PC-9 (cell line): ENCODE measurements at regions not wholly inside any gene's neighbourhood (a gene's known extent, or its start where the extent isn't known, plus 50 kb on each side); places are given as distances from the start of the nearest gene placed in this dataset.

ENCODE experiments used
- BruUV-seq: library from RNA; stranded (reverse); fragments of 400-500 nt; replicated peaks from 2 replicates; lab custom pipeline; 2021; lab: Mats Ljungman, UMichigan
- CTCF ChIA-PET: fragments of 300-600 bp; sonication (Branson Sonifier 250); formaldehyde crosslinking; loops from one replicate; lab custom pipeline; 2022; ENCODE audit warnings: antibody characterized with exemption; lab: Charles Lee
- POLR2A ChIA-PET: fragments of 300-600 bp; sonication (Branson Sonifier 250); formaldehyde crosslinking; loops from one replicate; lab custom pipeline; 2022; ENCODE audit warnings: antibody characterized with exemption; ENCODE audit not compliant: unreplicated experiment; lab: Charles Lee
- DNase-seq, 2 experiments: peaks; one replicate each; pipeline versions ENCODE4 v3.0.0 to v3.0.0-alpha.2; 2015 to 2022; ENCODE audit warnings: mixed read lengths in 1 of 2
- H2AFZ ChIP-seq: fragments of 200-600 bp; sonication (generic); 2 replicates; pipeline ENCODE4 v1.8.1; 2017; ENCODE audit warnings: antibody characterized with exemption
- H3F3A ChIP-seq: fragments of 200-600 bp; sonication (generic); 2 replicates; pipeline ENCODE4 v1.8.1; 2017; ENCODE audit warnings: antibody characterized with exemption, mild to moderate bottlenecking, low read depth; ENCODE audit not compliant: insufficient read depth
- H3K27ac ChIP-seq: fragments of 200-600 bp; sonication (generic); 2 replicates; pipeline ENCODE4 v1.6.1; 2016; ENCODE audit warnings: mixed run types
- H3K27me3 ChIP-seq: fragments of 200-600 bp; sonication (generic); 2 replicates; pipeline ENCODE4 v1.6.1; 2016; ENCODE audit warnings: low read depth, mixed run types; ENCODE audit not compliant: insufficient read depth
- H3K36me3 ChIP-seq: fragments of 200-600 bp; sonication (generic); 2 replicates; pipeline ENCODE4 v1.6.1; 2016; ENCODE audit warnings: low read depth, mixed run types
- H3K4me1 ChIP-seq: fragments of 200-600 bp; sonication (generic); replicated peaks from 2 replicates; pipeline ENCODE4 v1.6.1; 2016; ENCODE audit warnings: mixed run types; ENCODE audit not compliant: insufficient read depth
- H3K4me2 ChIP-seq: fragments of 200-600 bp; sonication (generic); 2 replicates; pipeline ENCODE4 v1.6.1; 2017; ENCODE audit warnings: mixed run types
- H3K4me3 ChIP-seq: fragments of 200-600 bp; sonication (generic); 2 replicates; pipeline ENCODE4 v1.6.1; 2016; ENCODE audit warnings: mixed run types
- H3K79me2 ChIP-seq: fragments of 200-600 bp; sonication (generic); 2 replicates; pipeline ENCODE4 v1.6.1; 2017; ENCODE audit warnings: low read depth, mixed run types
- H3K9me2 ChIP-seq: fragments of 200-600 bp; sonication (generic); 2 replicates; pipeline ENCODE4 v1.8.1; 2017; ENCODE audit warnings: mild to moderate bottlenecking; ENCODE audit not compliant: insufficient read depth
- H3K9me3 ChIP-seq: fragments of 200-600 bp; sonication (generic); 2 replicates; pipeline ENCODE4 v1.8.1; 2016; ENCODE audit warnings: low read depth; ENCODE audit not compliant: insufficient read depth
- H4K20me1 ChIP-seq: fragments of 200-600 bp; sonication (generic); 2 replicates; pipeline ENCODE4 v1.8.1; 2017; ENCODE audit not compliant: insufficient read depth
- CTCF ChIP-seq: fragments of 200-600 bp; sonication (generic); conservative IDR thresholded peaks from 2 replicates; pipeline ENCODE4 v1.6.1; 2017; ENCODE audit warnings: mixed run types, antibody characterized with exemption, mild to moderate bottlenecking, moderate library complexity
- EZH2 ChIP-seq: fragments of 200-600 bp; sonication (generic); IDR thresholded peaks from 2 replicates; pipeline ENCODE4 v1.8.0; 2017; ENCODE audit warnings: antibody characterized with exemption, low read depth
- intact Hi-C: fragments of 100-400 bp; cut with micrococcal nuclease; formaldehyde crosslinking; loops from one replicate; pipeline ENCODE4 v1.10.0; 2022; ENCODE audit not compliant: unreplicated experiment

- Histone ChIP-seq H3K4me3 (no peak overlapping the region), H3K27me3 (peaks cover 13% of the 10 kb centered on the region; the same call in 1 of the 2 replicates), H3K9me2 (no peaks in the 10 kb centered on the region), H3K9me3 (no peaks in the 10 kb centered on the region), H3K36me3 (no peaks in the 10 kb centered on the region), H3K79me2 (no peaks in the 10 kb centered on the region), H3F3A (no peaks in the 10 kb centered on the region), H3K27ac (no peak overlapping the region), H2AFZ (no peak overlapping the region), H3K4me2 (no peak overlapping the region), H4K20me1 (no peaks in the 10 kb centered on the region), H3K4me1 (no peaks in the 10 kb centered on the region)
- POLR2A ChIA-PET: no interaction called here
- CTCF ChIA-PET: no interaction called here
- BruUV-seq: no TSS peak
- TF ChIP-seq EZH2: no peak
- TF ChIP-seq CTCF: no peak
- no peak for DNase-seq
- intact Hi-C loops: no loop called here
Measured at GRCh38 chr4:182141061-182141460, 102.1 kb upstream of the TENM3 start.

- Histone ChIP-seq H2AFZ (no peak overlapping the region), H3K36me3 (no peaks in the 10 kb centered on the region), H4K20me1 (no peaks in the 10 kb centered on the region), H3F3A (no peaks in the 10 kb centered on the region), H3K79me2 (no peaks in the 10 kb centered on the region), H3K9me2 (no peaks in the 10 kb centered on the region), H3K4me1 (no peaks in the 10 kb centered on the region), H3K4me3 (no peak overlapping the region), H3K9me3 (no peaks in the 10 kb centered on the region), H3K4me2 (no peak overlapping the region), H3K27me3 (peaks cover 13% of the 10 kb centered on the region; the same call in 1 of the 2 replicates), H3K27ac (no peak overlapping the region)
- BruUV-seq: no TSS peak
- POLR2A ChIA-PET: no interaction called here
- TF ChIP-seq CTCF (no peak), EZH2 (no peak)
- CTCF ChIA-PET: no interaction called here
- DNase-seq: no peak
- intact Hi-C loops: no loop called here
Measured at GRCh38 chr4:182142176-182143085, 100.8 kb upstream of the TENM3 start.

GRCh38 chr4:182143086-182143821 lies 99.9 kb upstream of the TENM3 start:
- Histone ChIP-seq H3F3A (no peaks in the 10 kb centered on the region), H3K4me2 (no peak overlapping the region), H4K20me1 (no peaks in the 10 kb centered on the region), H3K9me3 (no peaks in the 10 kb centered on the region), H2AFZ (no peak overlapping the region), H3K9me2 (no peaks in the 10 kb centered on the region), H3K4me3 (no peak overlapping the region), H3K27ac (no peak overlapping the region), H3K27me3 (peaks cover 9% of the 10 kb centered on the region; the same call in 1 of the 2 replicates), H3K79me2 (no peaks in the 10 kb centered on the region), H3K36me3 (no peaks in the 10 kb centered on the region), H3K4me1 (no peaks in the 10 kb centered on the region)
- ChIA-PET CTCF (no interaction called here), POLR2A (no interaction called here)
- BruUV-seq: no TSS peak
- no peak for DNase-seq
- intact Hi-C loops: no loop called here
- no peak for TF ChIP-seq CTCF
- TF ChIP-seq EZH2: no peak
